Fibroblast of lung (primary cell): ENCODE measurements at regions not wholly inside any gene's neighbourhood (a gene's known extent, or its start where the extent isn't known, plus 50 kb on each side); places are given as distances from the start of the nearest gene placed in this dataset.

ENCODE experiments used
- CTCF ChIP-seq, 2 donors: IDR thresholded peaks in 1 of 2; conservative IDR thresholded peaks in 1 of 2; 1 replicate in 1 of 2; 2 replicates in 1 of 2; pipeline ENCODE4 v1.5.1; 2011 to 2012; ENCODE audit warnings: low read length in 2 of 2, control low read depth in 1 of 2, inconsistent platforms in 1 of 2, low read depth in 1 of 2, mild to moderate bottlenecking in 1 of 2
- EZH2 ChIP-seq: IDR thresholded peaks from 2 replicates; pipeline ENCODE4 v1.5.1; 2012; ENCODE audit warnings: low read length, control low read depth, mild to moderate bottlenecking; ENCODE audit errors: missing control alignments

DNA sequence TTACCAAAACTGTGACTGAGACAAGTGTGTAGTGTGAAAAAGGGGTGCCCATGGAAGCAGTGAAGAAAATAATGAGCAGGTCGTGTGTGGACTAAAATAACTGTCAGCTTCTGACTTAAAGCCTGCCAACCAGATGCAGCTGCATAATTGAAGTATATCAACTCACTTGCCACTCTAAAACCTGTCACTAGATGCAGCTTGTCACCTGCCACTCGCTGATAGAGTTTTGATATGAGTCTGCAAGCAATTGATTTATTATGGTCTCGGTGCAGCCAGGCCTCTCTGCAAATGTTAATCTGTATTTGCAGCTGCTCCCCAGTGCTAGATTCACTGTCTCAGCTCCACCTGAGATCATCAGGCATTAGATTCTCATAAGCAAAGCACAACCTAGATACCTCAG, 1090.0 kb upstream of the EYS start:
- TF ChIP-seq CTCF (conservative IDR thresholded peaks at IDR 0.05 in 1 of 2, IDR thresholded peaks at IDR 0.05 in 1 of 2; ENCODE audit: low read depth in 1 of 2, low read length in 2 of 2) (no peak), EZH2 (no peak)
